GM23338 (cell line): ENCODE measurements at regions not wholly inside any gene's neighbourhood (a gene's known extent, or its start where the extent isn't known, plus 50 kb on each side); places are given as distances from the start of the nearest gene placed in this dataset.

Experiments
- CREB1 ChIP-seq: fragments of 250-450 bp; sonication (Bioruptor Pico); IDR thresholded peaks from 2 replicates; pipeline ENCODE4 v1.5.0; 2020; ENCODE audit warnings: low read depth, mild to moderate bottlenecking, moderate library complexity
- CTCF ChIP-seq, 2 experiments: fragments of 200-600 bp in 1 of 2; sonication (generic) in 1 of 2; conservative IDR thresholded peaks; 2 replicates each; pipeline versions ENCODE4 v1.5.1 to v1.6.1; 2016 to 2017; ENCODE audit warnings: antibody characterized with exemption in 2 of 2, low read depth in 2 of 2, mild to moderate bottlenecking in 2 of 2, moderate library complexity in 1 of 2
- EZH2 ChIP-seq: fragments of 200-600 bp; sonication (generic); IDR thresholded peaks from one replicate; pipeline ENCODE4 v1.8.0; 2017; ENCODE audit warnings: antibody characterized with exemption, mild to moderate bottlenecking, low read depth; ENCODE audit not compliant: unreplicated experiment
- EZH2phosphoT487 ChIP-seq: fragments of 200-600 bp; sonication (generic); IDR thresholded peaks from one replicate; pipeline ENCODE4 v1.8.1; 2018; ENCODE audit warnings: antibody characterized with exemption; ENCODE audit not compliant: unreplicated experiment
- POLR2AphosphoS5 ChIP-seq: IDR thresholded peaks from 2 replicates; pipeline ENCODE4 v1.6.1; 2016; ENCODE audit warnings: antibody characterized with exemption, low read depth
- REST ChIP-seq: IDR thresholded peaks from one replicate; pipeline ENCODE4 v1.6.1; 2018; ENCODE audit warnings: antibody characterized with exemption; ENCODE audit not compliant: unreplicated experiment
- STAT1 ChIP-seq: IDR thresholded peaks from one replicate; pipeline ENCODE4 v1.6.1; 2016; ENCODE audit warnings: antibody characterized with exemption; ENCODE audit not compliant: unreplicated experiment

- TF ChIP-seq REST (no peak), EZH2phosphoT487 (no peak), CTCF (conservative IDR thresholded peaks at IDR 0.05; ENCODE audit: low read depth in 2 of 2) (no peak), EZH2 (no peak), POLR2AphosphoS5 (no peak), CREB1 (CRISPR knock-in tag) (no peak), STAT1 (no peak)
These were observed 116.5 kb upstream of the JUN start for GRCh38 chr1:58900396-58900795.
